GM13976 (cell line): ENCODE measurements at regions not wholly inside any gene's neighbourhood (a gene's known extent, or its start where the extent isn't known, plus 50 kb on each side); places are given as distances from the start of the nearest gene placed in this dataset.
"Not testable (repeated sequence)": the region's sequence is repeated elsewhere in the genome, so short reads cannot be mapped to it uniquely, and the experiment has no call there.

Experiments
- DNase-seq: peaks from one replicate; pipeline ENCODE4 v3.0.0; 2012; ENCODE audit warnings: low spot score
- CTCF ChIP-seq: IDR thresholded peaks from 2 replicates; pipeline ENCODE4 v1.5.1; 2012; ENCODE audit warnings: borderline replicate concordance, mild to moderate bottlenecking; ENCODE audit not compliant: insufficient read depth; ENCODE audit errors: extremely low read depth, missing control alignments, control extremely low read depth
- in situ Hi-C: fragments of 300-500 bp; cut with MboI; formaldehyde crosslinking; loops from one replicate; pipeline ENCODE4 v1.12.0; 2022; ENCODE audit warnings: low sequenced_read_pairs, mixed read lengths, inconsistent platforms; ENCODE audit not compliant: unreplicated experiment

- no peak for DNase-seq
- in situ Hi-C loops = no loop called here
- TF ChIP-seq CTCF = no peak
Measured at GRCh38 chr21:17279663-17280062, 233.2 kb upstream of the CXADR start.

DNA sequence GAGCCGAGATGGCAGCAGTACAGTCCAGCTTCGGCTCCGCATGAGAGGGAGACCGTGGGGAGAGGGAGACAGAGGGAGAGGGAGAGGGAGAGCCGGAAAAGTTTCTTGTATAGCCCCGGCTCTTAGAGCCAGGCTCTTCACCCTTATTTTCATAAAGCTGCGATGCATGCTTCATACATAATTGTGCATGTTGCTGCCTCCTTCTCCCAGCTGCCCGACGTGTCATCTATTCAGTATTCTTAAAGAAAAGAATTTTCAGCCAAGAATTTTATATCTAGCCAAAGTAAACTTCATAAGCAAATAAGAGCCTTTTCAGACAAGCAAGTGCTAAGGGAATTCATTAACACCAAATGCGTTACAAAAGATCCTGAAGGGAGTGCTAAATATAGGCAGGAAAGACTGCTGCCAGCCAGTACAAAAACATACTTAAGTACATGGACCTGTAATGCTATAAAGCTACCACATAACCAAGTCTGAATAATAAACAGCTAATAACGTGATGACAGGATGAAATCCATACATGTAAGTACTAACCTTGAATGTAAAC is 219.8 kb upstream of the CXADR start:
- in situ Hi-C loops, DNase-seq: not testable (repeated sequence)

- DNase-seq = no peak
- in situ Hi-C loops = no loop called here
- TF ChIP-seq CTCF = no peak
Measured at GRCh38 chr21:17295997-17296396, 216.8 kb upstream of the CXADR start.

GRCh38 chr21:17299576-17299975 is 213.3 kb upstream of the CXADR start:
- in situ Hi-C loops, DNase-seq: not testable (repeated sequence)

GRCh38 chr21:17327715-17328114 is 185.1 kb upstream of the CXADR start:
- in situ Hi-C loops, DNase-seq: not testable (repeated sequence)

DNA sequence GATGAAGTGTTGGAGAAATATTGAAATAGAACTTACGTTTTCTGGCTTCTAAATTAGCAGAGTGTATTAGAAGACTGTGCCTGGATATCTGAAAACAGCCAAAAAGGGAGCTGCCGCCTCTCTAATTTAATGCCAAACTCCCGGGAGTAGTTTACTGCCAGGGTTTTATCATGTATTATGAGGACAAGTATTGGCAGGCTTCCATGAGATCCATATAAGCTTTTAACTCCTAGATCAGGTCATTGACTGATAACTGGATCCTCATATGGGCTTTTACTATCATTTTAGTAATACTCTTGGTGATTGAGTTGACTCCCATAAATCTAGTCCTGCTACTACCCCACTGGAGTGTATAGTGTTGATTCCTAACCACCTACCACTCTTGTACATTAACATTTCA is 178.4 kb upstream of the CXADR start:
- DNase-seq = no peak
- in situ Hi-C loops = no loop called here
- TF ChIP-seq CTCF = no peak

GRCh38 chr21:17340081-17340480 is 172.8 kb upstream of the CXADR start:
- no peak for TF ChIP-seq CTCF
- in situ Hi-C loops = no loop called here
- DNase-seq = no peak

DNA sequence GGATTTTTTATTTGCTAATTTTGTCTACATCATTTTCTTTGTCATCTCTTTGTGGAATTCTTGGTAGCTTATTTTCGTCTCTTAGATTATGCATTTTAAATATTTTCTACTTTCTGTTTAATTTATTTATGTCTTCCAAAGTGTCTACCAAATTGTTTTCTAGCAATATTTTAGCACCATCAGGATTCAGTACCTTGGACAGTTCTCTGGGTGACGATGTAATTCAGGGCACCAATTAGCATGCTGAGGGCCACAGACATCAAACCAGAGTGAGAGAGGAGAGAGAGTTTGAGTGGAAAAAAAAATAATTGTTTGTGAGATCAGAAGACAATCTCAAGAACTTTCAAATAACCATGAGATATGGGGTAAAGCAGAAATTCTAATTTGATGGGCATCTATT is 169.8 kb upstream of the CXADR start:
- no peak for DNase-seq
- in situ Hi-C loops = no loop called here
- no peak for TF ChIP-seq CTCF
